ENCODE measurements at regions not wholly inside any gene's neighbourhood (a gene's known extent, or its start where the extent isn't known, plus 50 kb on each side); places are given as distances from the start of the nearest gene placed in this dataset.

- CTCF ChIA-PET (ENCODE audit: low intra/inter-chr PET ratio) = no interaction called here
These were observed 90.0 kb downstream of the TRIB2 start for GRCh38 chr2:12806549-12807242.

DNA sequence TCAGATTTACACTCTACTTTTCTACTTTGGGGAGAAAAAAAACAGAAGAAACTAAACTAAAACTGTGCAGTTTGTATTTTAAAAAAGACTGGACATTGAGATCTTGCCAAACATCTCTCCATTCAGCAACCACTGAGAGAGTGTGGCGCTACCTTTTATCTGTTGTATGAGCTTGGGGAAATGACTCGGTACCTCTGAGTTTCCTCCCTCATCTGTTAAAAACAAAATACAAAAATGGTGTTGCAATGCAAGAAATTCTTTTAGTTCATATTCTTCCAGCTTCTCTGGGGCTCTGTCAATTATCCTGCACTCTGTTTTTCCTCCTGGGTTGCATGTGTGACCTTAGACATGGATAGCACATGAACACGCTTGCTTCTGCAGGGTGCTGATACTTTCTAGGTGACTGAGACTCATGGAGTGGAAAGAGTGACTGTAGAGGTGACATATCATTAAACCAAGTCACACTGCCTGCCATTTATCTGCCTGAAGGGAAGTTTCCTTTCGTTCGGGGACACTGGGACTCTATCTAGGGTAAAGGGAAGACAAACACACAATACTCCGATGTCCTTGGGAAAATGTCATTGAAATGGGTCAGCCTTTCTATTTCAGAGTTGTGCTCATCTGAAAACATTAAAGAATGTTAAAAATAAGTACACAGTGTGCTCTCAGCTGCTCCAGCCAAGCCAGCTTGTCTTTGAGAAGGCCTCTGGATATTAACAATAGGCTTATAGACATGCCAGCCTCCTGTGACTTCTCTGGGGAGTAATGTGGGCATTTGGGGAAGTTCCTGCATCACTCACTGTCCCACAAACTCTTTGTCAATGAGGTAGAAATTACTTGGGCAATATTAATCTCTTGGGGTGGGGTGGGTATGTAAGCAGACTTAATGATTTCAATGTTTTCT, 91.4 kb downstream of the TRIB2 start:
- CTCF ChIA-PET (ENCODE audit: low intra/inter-chr PET ratio) = no interaction called here
- no TSS peak for BruUV-seq (replicated peaks)

More at GRCh38 chr2:12806549-12807242, 90.0 kb downstream of the TRIB2 start:
- in situ Hi-C loops (cut with MboI) (no loop called here), intact Hi-C loops (cut with micrococcal nuclease) (no loop called here)
- ATAC-seq = no peak
- H3K9me3 ChIP-seq (replicated peaks; ENCODE audit: control insufficient read depth, insufficient read depth, low read depth, low read length) = no peaks in the 10 kb centered on the region
- FAIRE-seq = no peak
- no peak overlapping the region for H3K4me3 ChIP-seq
- H3K4me1 ChIP-seq (replicated peaks in 1 of 2; ENCODE audit: control insufficient read depth in 2 of 2, insufficient read depth in 2 of 2, low read length in 2 of 2) = no peaks in the 10 kb centered on the region
- DNase-seq (ENCODE audit: extremely low read depth in 1 of 4, low spot score in 3 of 4) = no peak
- POLR2A ChIA-PET = no interaction called here
- H2AFZ ChIP-seq (ENCODE audit: low read depth, low read length) = no peak overlapping the region
- 4% methylated on average over 5 of the region's 5 CpGs for WGBS (ENCODE audit: insufficient coverage, low coverage, missing lambda C conversion rate)
- H3K27ac ChIP-seq (ENCODE audit: extremely low read depth, low read depth, low read length) = no peak overlapping the region
- TF ChIP-seq CBX1 (IDR thresholded peaks at IDR 0.05; ENCODE audit: low read depth) = no peak
- TF ChIP-seq SPI1 (IDR thresholded peaks at IDR 0.05; ENCODE audit: borderline replicate concordance, low read depth, low read length) = no peak
- no peaks in the 10 kb centered on the region for H4K20me1 ChIP-seq (replicated peaks; ENCODE audit: control insufficient read depth, insufficient read depth, low read length)
- no peaks in the 10 kb centered on the region for H3K79me2 ChIP-seq (ENCODE audit: control insufficient read depth, insufficient read depth, low read length)
- H3K27me3 ChIP-seq (ENCODE audit: control insufficient read depth in 2 of 2, insufficient read depth in 2 of 2, low read length in 2 of 2) = peaks cover 0 to 5% of the 10 kb centered on the region in 2 experiments; a peak in 2 of 5 replicates
- H3K4me2 ChIP-seq (ENCODE audit: insufficient read depth, low read length) = no peak overlapping the region
- BruUV-seq (replicated peaks) = no TSS peak
- no peak overlapping the region for H3K9ac ChIP-seq (ENCODE audit: insufficient read depth in 1 of 2, low read depth in 2 of 2, low read length in 2 of 2)
- no peaks in the 10 kb centered on the region for H3K9me1 ChIP-seq (ENCODE audit: control insufficient read depth, insufficient read depth, low read length)
- H3K36me3 ChIP-seq (ENCODE audit: control insufficient read depth, insufficient read depth, low read length) = no peaks in the 10 kb centered on the region

More for the DNA sequence above, 91.4 kb downstream of the TRIB2 start:
- no peak for TF ChIP-seq CTBP1 (IDR thresholded peaks at IDR 0.05; ENCODE audit: borderline replicate concordance)
- TF ChIP-seq MED1 (CRISPR knock-in tag; IDR thresholded peaks at IDR 0.05; ENCODE audit: borderline replicate concordance) = no peak
- no peak for TF ChIP-seq ILF3 (IDR thresholded peaks at IDR 0.05; ENCODE audit: borderline replicate concordance)
- TF ChIP-seq ZNF165 (CRISPR knock-in tag; IDR thresholded peaks at IDR 0.05; ENCODE audit: borderline replicate concordance) = no peak
- TF ChIP-seq ZBTB17 (CRISPR knock-in tag; IDR thresholded peaks at IDR 0.05) = no peak
- TF ChIP-seq ZBTB12 (CRISPR knock-in tag; IDR thresholded peaks at IDR 0.05) = no peak
- TF ChIP-seq NFATC3 (IDR thresholded peaks at IDR 0.05) = no peak
- no peak for TF ChIP-seq POLR2AphosphoS5 (IDR thresholded peaks at IDR 0.05; ENCODE audit: control insufficient read depth, insufficient read depth, low read depth, low read length)
- WGBS (ENCODE audit: insufficient coverage, low coverage, missing lambda C conversion rate) = 1% methylated on average over 6 of the region's 6 CpGs
- DNase-seq (ENCODE audit: extremely low read depth in 1 of 4, low spot score in 3 of 4) (no peak), FAIRE-seq (no peak), ATAC-seq (no peak)
- H2AFZ ChIP-seq (ENCODE audit: low read depth, low read length) = no peak overlapping the region
- no peak overlapping the region for H3K9ac ChIP-seq (ENCODE audit: insufficient read depth in 1 of 2, low read depth in 2 of 2, low read length in 2 of 2)
- H3K4me3 ChIP-seq = no peak overlapping the region
- no peaks in the 10 kb centered on the region for H4K20me1 ChIP-seq (replicated peaks; ENCODE audit: control insufficient read depth, insufficient read depth, low read length)
- in situ Hi-C loops (cut with MboI) (no loop called here), intact Hi-C loops (cut with micrococcal nuclease) (no loop called here)
- no peaks in the 10 kb centered on the region for H3K4me1 ChIP-seq (replicated peaks in 1 of 2; ENCODE audit: control insufficient read depth in 2 of 2, insufficient read depth in 2 of 2, low read length in 2 of 2)
- no peaks in the 10 kb centered on the region for H3K9me1 ChIP-seq (ENCODE audit: control insufficient read depth, insufficient read depth, low read length)
- H3K4me2 ChIP-seq (ENCODE audit: insufficient read depth, low read length) = no peak overlapping the region
- H3K27ac ChIP-seq (ENCODE audit: extremely low read depth, low read depth, low read length) = no peak overlapping the region
- H3K36me3 ChIP-seq (ENCODE audit: control insufficient read depth, insufficient read depth, low read length) = no peaks in the 10 kb centered on the region
- POLR2A ChIA-PET = interaction anchor here (1.1 kb wide), 1 partner anchor 16 kb away, joined by 3 read pairs; no protein-coding TSS in a partner anchor
- H3K79me2 ChIP-seq (ENCODE audit: control insufficient read depth, insufficient read depth, low read length) = no peaks in the 10 kb centered on the region
- H3K9me3 ChIP-seq (replicated peaks; ENCODE audit: control insufficient read depth, insufficient read depth, low read depth, low read length) = no peaks in the 10 kb centered on the region
- peaks cover 0 to 5% of the 10 kb centered on the region in 2 experiments; a peak in 2 of 5 replicates for H3K27me3 ChIP-seq (ENCODE audit: control insufficient read depth in 2 of 2, insufficient read depth in 2 of 2, low read length in 2 of 2)
